HG02623 (cell line): ENCODE measurements at regions not wholly inside any gene's neighbourhood (a gene's known extent, or its start where the extent isn't known, plus 50 kb on each side); places are given as distances from the start of the nearest gene placed in this dataset.
"Not testable (repeated sequence)": the region's sequence is repeated elsewhere in the genome, so short reads cannot be mapped to it uniquely, and the experiment has no call there.

Experiments
- ATAC-seq: cut with Tn5 transposase; IDR thresholded peaks from one replicate; pipeline ENCODE4 v1.9.1; 2021; ENCODE audit warnings: moderate library complexity; ENCODE audit not compliant: unreplicated experiment

DNA sequence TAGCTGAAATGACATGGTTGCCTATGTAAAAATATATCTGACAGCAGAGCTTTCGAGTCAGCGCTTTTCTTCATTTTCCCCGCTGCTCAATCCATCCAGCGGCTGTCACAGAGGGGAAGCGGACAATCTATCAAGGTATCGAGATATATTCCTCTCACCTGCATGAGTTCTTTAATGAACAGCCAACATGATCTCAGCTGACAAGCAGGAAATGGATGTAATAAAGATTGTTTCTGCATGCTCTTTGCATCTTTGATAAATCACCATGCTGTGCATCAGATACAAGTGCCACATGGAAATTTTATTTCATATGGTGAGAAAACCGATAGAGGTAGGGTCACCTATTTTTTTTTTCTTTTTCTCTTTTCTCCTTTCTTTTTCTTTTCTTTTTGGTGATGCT, 602.3 kb upstream of the MMS22L start:
- ATAC-seq = no peak

DNA sequence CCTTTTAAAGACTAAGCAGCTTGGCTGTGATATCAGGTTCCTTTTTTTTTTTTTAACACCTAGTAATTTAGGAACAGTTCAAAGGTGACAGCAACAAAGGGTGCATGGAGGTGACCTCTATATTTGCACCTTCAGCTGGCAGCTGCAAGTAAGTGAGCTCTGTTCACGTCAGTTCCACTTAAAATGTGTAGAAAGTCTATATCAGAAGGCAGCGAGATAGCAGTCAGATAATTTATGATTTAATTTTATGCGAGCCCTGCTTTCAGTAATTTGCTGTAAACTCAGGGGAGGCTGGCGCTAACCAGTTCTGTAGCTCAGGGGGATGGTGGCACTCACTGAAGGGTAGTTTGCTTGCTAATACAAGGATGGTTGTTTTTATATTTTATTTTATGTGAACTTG, 602.8 kb upstream of the MMS22L start:
- ATAC-seq = no peak

DNA sequence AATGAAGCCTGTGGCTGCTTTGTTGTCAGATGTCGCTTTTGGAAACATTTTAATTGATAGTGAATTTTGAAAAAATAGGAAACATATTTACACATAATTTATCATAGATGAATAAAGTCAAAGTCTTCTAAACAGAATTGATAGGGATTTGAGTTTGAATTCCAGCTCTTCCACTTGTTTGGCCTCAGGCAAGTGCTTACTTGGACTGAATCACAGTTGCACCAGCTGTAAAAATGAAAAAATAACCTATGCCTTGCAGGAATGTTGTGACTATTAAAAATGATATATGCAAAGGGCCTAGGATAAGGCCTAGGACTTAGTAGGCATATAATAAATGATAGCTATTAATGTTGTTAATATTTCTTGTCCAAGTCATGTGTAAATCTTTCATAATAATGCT, 618.5 kb upstream of the MMS22L start:
- no peak for ATAC-seq

DNA sequence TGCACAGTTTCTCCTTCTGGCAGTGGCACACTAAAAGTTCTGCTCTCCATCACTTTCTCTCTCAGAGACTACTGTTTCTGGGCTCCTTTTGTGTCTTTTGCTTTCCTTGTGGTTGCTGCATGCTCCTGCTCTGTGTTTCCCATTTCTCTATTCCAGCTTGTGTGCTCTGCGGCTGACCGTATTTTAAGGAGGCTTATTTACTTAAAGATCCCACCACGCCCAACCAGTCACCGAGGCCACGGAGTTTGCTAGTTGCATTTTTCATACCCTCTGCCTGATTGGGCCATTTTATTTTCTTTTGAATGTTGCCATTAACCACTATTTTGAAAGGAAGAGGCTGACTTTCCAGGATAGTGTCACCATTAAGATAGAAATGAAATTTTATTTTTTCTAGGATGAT, 626.4 kb upstream of the MMS22L start:
- no peak for ATAC-seq

DNA sequence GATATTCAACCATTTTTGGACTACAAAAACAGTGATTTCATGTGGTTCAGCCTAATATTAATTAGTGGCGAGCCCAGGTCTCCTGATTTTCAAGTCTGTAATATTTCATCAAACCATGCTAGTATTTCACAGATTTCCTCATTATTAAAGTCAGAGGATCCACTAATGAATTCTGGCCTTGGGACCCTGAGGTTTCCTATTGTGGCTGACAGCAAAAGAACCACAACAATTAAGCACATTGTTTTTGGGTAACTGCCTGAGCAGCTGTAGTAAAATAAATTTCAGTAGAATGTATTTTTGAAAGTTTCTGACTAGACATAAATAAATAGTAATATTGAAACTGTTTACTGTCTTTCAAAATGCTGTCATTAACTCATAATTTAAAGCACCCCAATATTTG, 630.7 kb upstream of the MMS22L start:
- no peak for ATAC-seq

DNA sequence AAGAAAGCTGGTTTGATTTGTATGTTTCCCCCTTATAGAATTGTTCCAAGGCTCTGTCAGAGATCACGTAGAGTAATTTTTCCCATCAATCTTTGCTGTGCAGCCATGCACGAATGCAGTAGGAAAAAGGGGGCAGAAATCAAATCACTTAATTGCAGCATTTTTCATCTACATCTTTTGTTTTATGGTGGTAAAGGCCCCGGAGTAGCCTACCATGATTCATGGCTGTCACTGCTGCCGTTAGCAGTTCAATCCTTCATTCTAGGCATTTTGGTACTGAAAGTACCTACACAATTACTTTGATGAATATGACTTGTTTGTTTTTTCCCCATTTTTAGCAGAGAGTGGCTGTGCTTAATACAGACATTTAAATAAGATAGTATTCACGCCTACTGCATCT, 631.9 kb upstream of the MMS22L start:
- ATAC-seq = no peak

DNA sequence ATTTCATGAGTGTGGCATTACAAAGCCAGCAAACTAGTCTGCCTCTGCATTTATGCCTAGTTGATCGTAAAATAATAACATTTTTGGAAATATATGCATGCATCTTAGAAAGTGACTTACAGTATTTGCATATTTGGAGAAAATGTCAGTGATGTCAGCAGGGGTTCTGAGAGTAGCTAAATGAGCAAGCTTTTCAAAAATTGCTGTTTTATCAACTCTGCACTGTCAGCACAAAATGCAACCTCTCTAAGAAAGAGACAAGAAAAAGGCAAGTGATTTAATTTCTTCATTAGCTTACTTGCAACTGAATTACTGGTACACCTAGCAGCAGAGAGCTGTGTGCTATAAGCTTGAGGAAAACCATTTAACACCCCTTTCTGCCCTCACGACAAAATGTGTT, 632.5 kb upstream of the MMS22L start:
- no peak for ATAC-seq

DNA sequence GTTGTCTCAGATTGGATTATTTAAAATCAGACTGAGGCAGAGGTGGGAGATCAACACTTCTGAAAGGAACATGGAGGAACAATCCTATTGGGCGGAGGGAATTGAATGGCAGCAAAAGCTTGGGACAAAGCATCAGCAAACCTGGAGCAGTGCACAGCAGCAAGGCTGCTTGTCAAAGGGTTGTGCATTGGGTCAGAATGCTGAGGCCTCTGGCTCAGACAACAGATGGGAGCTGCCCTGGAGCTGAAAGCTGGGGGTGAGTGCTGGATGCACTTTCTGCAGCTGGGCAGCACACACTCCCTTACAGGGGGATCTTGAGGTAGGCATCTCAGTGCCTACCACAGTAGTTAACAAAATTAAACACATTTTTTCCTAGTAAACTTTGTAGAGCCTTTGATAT, 634.4 kb upstream of the MMS22L start:
- no peak for ATAC-seq

DNA sequence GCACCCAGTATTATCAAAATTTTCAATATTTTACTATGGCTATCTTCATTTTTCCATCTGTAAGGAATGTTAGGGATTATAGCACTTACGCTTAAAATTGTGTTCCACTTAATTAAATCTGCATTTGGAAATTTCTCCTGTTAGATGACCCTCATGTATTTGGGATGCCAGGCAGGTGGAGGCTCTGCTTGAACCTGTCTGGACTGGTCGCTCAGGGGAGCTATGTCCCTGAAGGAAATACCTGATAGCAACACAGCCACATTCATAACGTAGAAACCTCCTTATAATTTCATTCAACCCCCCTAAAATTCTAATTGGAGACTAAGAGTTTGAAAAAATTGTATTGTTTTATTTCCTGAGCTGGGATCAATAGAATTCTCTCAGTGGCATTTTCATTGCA, 636.0 kb upstream of the MMS22L start:
- no peak for ATAC-seq

DNA sequence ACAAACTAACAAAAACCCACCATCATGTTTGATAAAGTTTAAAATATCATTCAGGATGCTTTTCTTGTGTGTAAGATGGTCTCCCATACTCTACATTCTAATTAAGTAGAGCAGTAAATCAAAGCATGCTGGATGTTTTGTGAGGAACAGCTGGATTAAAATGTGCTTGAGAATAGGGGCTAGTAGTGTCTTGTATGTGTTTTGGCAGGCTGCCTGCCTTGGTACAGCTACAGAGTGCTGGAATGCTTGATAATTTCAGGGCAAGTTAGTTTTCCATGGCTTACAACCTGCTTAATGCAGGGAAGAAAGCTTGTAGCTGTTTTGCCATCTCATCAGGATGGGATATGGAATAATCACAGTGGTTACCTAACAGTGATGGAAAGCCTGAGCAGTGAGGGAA, 636.6 kb upstream of the MMS22L start:
- ATAC-seq = no peak

DNA sequence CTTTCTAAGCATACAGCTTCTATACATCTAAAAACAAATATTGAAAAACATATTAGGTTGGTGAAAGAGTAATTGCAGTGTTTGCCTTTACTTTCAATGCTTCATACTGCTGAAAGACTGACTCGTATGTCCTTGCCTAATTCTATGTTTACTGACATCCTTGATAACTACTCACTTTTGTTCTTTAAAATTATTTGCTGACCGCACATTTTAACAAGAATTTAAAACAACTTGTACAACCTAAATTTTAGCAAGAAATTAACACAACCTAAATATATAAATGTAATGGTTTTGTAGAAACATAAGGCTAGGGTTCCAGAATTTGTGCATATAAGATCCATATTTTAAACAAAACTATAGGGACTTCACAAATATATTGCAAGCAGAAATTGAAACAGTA, 640.2 kb upstream of the MMS22L start:
- ATAC-seq = no peak

DNA sequence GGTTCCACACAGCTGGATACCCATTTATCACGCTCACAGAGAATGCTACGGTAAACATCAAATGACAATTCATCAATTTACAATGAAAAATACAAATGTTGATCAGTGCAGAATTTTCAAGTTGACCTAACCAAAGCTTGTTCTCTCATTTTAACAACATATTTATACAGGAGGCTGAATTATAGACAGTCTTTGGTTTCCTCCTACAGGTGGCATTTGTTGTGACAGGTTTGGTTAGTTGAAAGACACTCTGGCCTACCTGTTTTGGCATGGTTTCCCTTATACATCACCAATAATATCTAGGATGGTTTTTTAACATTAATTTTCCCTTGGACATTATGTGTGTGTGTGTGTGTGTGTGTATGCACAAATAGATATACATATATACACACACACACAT, 642.5 kb upstream of the MMS22L start:
- no peak for ATAC-seq

DNA sequence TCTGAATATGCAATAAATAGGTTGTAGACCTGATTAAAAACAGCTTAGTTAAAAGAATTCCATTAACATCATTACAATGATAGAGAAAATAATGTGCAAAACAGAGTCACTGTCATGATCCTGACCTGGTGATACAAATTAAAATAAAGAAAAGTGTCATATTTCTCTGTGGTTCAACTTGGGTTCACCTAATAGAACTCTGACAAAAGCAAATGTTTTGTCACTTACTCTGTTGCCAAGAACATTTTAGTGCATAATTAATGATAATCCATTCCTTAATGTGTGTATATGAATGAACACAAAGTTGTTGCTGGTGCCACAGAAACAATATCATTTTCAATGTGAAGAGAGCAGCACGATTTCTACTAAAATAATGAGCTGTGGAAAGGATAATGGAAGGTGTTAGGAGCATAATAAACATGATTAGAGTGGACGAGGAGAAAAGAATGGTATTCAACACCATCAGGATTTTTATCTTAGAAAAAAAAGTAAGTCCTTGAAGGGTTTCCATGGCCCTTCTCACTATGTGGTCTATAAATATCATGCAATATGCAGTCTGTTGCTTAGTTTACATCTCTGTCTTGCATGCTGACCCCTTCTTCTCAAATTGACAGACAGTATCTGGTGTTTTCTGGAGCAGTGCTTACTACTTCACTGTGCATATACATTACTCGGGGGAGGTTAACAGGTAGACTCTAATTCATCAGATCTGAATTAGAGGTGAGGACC, 656.6 kb upstream of the MMS22L start:
- ATAC-seq = no peak

DNA sequence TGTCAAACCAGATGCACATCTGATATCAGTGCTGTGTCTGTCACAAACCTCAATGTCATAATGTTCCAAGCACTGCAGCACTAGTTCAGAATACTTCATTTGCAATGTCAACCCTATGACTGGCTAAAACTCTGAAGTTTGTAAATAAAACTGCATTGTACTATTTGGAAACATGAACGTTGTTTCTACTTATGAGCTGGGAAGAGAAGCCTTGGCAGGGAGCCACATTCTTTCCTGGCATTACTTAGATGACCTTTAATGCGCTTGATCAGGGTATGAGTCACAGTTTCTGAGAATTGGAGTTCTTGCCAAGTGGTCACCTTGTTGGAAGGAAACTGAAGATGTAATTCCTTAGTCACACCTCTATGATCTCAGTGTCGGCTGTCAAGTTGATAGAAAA, 664.8 kb upstream of the MMS22L start:
- no peak for ATAC-seq

DNA sequence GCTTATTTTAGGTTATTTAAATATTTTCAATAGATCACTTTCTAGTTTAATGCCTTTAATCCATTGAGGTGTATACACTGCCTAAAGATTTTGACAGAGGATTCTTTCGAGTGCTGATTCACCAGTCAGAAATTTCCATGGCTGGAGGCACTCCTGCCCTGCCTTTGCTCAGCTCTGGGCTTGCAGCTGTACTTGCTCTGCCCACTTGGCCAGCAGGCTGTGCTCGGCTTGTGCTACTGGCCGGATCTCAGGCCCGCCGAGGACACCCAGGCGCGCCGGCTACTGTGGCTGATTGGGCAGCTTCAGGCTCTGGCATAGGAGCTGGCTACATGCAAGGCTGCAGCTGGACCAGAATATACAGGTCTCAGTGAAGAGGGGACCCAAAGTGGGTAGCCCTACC, 675.1 kb upstream of the MMS22L start:
- no peak for ATAC-seq

DNA sequence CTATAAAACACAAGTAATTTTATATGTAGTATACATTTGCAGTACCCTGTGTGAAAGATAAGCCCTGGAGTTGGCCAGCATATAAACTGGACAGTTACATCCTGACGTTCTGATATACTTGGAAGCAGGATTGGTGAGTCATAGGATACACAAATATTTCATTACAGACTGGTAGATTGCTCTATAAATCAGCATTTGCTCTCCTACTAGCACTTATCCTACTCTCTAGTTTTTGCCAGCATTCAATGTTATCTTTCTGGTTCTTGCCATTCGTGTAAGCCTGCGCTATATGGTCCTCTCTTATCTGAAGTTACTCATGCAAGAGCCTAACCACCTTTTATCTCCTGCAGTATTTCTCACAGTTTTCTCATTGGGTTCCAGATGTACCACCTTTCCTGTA, 680.2 kb upstream of the MMS22L start:
- ATAC-seq = no peak

DNA sequence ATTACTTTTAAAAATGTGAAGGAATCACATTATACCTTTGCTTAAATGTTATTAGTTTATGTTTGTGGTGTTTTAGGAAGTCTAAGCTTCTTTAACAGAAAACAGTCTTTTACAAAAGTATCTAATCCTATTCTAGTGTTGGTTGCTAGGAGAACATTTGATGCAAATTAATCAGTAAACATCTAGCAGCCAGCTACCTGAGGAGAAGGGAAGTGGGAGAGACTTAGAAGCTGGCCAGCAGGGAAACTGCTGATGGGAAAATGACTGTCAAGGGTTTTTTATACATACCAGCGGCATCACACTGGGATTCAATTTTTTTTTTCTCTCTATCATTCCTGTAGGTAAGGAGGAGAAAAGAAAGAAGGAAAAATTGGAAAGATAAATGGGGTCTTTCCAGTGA, 686.0 kb upstream of the MMS22L start:
- no peak for ATAC-seq

DNA sequence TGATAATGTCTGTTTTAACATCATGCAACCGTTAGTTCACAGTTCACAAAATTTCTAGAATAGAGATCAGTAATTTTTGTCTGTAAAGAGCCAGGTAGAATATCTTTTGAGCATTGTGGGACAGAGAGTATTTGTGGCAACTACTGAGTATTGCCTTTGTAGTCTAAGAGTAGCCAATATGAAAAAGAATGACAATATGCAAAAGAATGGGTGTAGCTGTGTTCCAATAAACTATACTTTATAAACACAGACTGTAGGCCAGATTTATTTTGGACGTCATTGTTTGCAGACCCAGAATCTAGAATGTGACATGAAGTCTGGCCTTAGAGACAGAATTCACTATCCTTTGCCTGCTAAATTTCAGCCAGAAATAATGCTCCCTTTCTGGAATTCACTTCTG, 694.1 kb upstream of the MMS22L start:
- ATAC-seq = no peak

DNA sequence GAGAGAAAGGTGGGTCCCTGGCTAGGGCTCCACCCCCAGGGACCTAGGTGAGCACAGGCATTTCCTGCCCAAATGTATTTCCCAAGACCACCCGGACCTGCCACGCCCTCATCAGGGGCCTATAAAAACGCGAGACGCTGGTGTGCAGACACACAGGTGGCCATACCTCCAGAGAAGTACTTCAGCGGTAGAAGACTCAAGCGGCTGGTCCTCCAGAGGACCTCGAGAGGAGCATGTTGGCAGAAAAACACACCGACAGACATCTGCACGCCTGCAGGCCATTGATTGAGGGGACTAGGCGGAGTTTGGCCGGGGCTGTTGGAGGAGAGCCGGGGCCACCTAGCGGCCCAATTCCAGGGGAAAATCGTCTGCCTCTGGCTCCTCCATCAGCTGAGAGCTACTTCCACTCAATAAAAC, 695.8 kb upstream of the MMS22L start:
- ATAC-seq = no peak

DNA sequence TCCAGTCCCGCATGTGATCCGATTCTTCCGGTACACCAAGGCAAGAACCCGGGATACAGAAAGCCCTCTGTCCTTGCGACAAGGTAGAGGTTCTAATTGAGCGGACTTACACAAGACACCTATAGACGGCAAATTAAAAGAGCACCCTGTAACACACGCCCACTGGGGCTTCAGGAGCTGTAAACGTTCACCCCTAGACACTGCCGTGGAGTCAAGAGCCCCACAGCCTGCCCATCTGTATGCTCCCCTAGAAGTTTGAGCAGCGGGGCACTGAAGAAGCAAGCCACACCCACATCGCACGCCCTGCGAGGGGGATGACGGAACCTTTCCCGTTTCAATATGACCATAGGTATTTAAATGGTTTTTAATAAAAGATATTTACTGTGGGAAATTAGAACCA, 696.3 kb upstream of the MMS22L start:
- not testable (repeated sequence) for ATAC-seq

DNA sequence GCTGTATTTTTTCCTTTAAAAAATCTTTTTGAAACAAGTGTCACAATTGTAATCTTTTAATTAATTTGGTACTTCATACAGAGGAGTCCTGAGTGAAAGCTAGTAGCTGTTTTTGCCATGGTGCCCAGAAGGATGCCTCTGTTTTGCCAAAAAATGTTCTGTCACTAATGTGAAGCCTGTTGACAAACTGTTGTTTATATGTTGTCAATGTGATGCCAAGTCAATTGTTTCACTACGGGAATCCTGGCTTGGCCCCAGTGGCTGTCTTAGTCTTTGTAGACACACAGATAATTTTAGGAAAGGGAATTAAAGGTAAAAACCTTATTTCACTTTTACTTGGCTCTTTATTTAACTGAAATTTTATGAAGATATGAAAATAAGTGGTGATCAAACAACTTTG, 706.4 kb upstream of the MMS22L start:
- no peak for ATAC-seq

DNA sequence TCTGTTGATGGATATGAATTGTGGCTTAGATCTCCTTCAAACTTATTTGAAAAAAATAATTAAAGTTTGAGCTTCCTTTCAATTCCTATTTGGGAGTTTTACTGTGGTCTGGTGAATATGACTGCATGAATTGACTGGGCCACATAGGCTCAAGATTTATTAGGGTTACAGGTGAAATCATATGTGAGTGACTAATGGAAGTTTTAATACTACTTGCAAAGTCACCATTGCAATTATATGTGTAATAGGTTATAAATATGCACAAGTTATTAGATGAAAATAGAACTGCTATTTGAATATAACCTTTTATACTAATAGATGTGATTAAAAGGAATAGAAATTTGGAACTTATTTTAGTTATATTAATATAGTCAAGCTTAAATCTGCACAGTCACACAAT, 712.1 kb upstream of the MMS22L start:
- ATAC-seq = no peak

DNA sequence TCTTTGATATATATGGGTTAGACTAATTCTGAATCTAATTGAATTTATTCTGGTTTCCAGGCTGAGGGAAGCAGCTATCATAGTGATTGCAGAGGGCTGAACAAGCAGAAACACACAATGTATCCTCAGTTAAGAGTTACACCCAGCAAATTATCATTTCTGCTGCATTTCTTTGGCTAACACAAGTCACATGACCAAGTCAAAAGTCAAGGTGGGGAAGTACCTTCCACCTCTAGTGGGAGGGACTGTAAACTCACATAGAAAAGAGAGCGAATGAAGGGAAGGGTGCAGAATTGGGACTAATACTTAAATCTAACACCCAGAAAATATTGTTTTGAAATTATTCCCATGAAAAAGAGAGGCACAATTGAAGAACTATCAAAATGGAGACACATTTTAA, 719.7 kb upstream of the MMS22L start:
- ATAC-seq = no peak
